ENCODE measurements at regions not wholly inside any gene's neighbourhood (a gene's known extent, or its start where the extent isn't known, plus 50 kb on each side); places are given as distances from the start of the nearest gene placed in this dataset.

DNA sequence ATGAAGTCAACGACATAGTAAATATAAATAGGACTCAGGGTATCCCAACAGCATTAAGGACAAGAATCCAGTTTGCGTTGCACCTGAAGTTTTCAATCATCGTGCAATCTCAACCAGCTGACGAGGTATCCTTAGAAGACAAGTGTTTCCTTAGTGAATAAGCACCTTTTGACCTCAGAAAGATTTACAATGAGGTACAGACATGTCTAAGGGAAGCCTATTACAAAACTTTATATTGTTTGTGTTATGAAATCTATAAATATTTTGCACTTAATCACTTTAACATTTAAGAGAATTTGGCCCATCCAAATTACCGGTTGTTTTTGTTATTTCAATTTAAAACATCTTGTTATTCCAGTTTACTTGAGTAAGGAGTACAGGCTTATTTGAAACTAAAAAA, 64.9 kb upstream of the PRICKLE2 start:
- no peak overlapping the region for H3K4me2 ChIP-seq (ENCODE audit: low read depth, low read length, poor library complexity, severe bottlenecking)
- H3K9ac ChIP-seq (ENCODE audit: low read length): no peak overlapping the region
- no peak overlapping the region for H3K4me3 ChIP-seq (ENCODE audit: low read length)
- no peaks in the 10 kb centered on the region for H3K4me1 ChIP-seq (ENCODE audit: low read length)
- H3K27ac ChIP-seq (ENCODE audit: low read length): no peak overlapping the region
- H3K9me3 ChIP-seq (ENCODE audit: low read length): no peaks in the 10 kb centered on the region
- DNase-seq: no peak
- no peaks in the 10 kb centered on the region for H4K20me1 ChIP-seq (ENCODE audit: insufficient read depth, low read depth, low read length)
- no peaks in the 10 kb centered on the region for H3K27me3 ChIP-seq (ENCODE audit: low read length)
- H3K36me3 ChIP-seq (ENCODE audit: insufficient read depth, low read length): no peaks in the 10 kb centered on the region
- no peaks in the 10 kb centered on the region for H3K79me2 ChIP-seq (ENCODE audit: low read length)
- H3K9me2 ChIP-seq (replicated peaks; ENCODE audit: insufficient read depth, low read length): 0 out of 2 replicates have a peak, but pooled peaks cover 3% of the 10 kb centered on the region
- no peak overlapping the region for H2AFZ ChIP-seq (ENCODE audit: low read length)

DNA sequence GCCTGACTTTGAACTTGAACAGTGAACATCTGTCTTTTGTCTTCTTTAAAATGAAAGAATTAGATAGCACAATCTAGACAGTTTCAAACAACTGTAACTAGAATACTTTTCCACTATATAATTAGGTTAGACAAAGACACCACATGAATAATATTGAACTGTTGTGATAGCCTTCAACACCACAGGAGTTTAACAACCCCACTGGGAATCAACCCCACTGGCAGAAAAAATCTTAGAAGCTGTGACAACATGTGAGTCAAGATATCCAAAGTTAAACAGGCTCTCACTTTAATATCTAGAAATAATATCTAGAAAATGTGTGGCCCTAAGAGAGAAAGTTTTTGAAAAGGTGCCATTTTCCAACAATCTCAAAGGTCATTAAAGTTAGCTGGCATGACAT, 64.4 kb upstream of the PRICKLE2 start:
- Histone ChIP-seq H3K27me3 (ENCODE audit: low read length) (no peaks in the 10 kb centered on the region), H3K4me3 (ENCODE audit: low read length) (no peak overlapping the region), H3K4me1 (ENCODE audit: low read length) (no peaks in the 10 kb centered on the region), H3K27ac (ENCODE audit: low read length) (no peak overlapping the region), H4K20me1 (ENCODE audit: insufficient read depth, low read depth, low read length) (no peaks in the 10 kb centered on the region), H3K79me2 (ENCODE audit: low read length) (no peaks in the 10 kb centered on the region), H3K9me2 (replicated peaks; ENCODE audit: insufficient read depth, low read length) (0 out of 2 replicates have a peak, but pooled peaks cover 1% of the 10 kb centered on the region), H3K9me3 (ENCODE audit: low read length) (no peaks in the 10 kb centered on the region), H2AFZ (ENCODE audit: low read length) (no peak overlapping the region), H3K9ac (ENCODE audit: low read length) (no peak overlapping the region), H3K4me2 (ENCODE audit: low read depth, low read length, poor library complexity, severe bottlenecking) (no peak overlapping the region), H3K36me3 (ENCODE audit: insufficient read depth, low read length) (no peaks in the 10 kb centered on the region)
- no peak for DNase-seq

DNA sequence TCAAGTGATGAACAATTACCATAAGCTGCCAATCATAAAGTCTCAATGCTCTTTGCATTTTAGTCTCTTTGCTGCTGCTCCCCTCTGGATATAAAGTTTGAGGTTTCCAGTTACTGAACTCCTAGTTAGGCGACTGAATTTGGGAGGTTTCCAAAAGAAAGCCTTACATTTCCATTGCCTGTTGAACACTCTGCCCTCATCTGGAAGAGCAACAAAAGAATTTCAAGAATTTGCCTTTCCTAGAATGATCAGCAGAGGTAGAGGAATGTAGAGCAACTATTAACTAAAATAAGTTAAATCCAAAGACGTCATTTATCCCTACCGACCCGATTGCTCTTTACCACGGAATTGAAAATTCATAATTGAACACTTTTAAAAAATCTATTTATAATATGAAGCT, 53.4 kb upstream of the PRICKLE2 start:
- H3K27ac ChIP-seq (ENCODE audit: low read length): no peak overlapping the region
- H3K4me1 ChIP-seq (ENCODE audit: low read length): no peaks in the 10 kb centered on the region
- no peaks in the 10 kb centered on the region for H3K9me2 ChIP-seq (replicated peaks; ENCODE audit: insufficient read depth, low read length)
- no peaks in the 10 kb centered on the region for H4K20me1 ChIP-seq (ENCODE audit: insufficient read depth, low read depth, low read length)
- H3K4me3 ChIP-seq (ENCODE audit: low read length): no peak overlapping the region
- no peaks in the 10 kb centered on the region for H3K27me3 ChIP-seq (ENCODE audit: low read length)
- no peaks in the 10 kb centered on the region for H3K79me2 ChIP-seq (ENCODE audit: low read length)
- DNase-seq: no peak
- no peak overlapping the region for H3K4me2 ChIP-seq (ENCODE audit: low read depth, low read length, poor library complexity, severe bottlenecking)
- no peak overlapping the region for H3K9ac ChIP-seq (ENCODE audit: low read length)
- no peaks in the 10 kb centered on the region for H3K36me3 ChIP-seq (ENCODE audit: insufficient read depth, low read length)
- H2AFZ ChIP-seq (ENCODE audit: low read length): no peak overlapping the region
- no peaks in the 10 kb centered on the region for H3K9me3 ChIP-seq (ENCODE audit: low read length)

DNA sequence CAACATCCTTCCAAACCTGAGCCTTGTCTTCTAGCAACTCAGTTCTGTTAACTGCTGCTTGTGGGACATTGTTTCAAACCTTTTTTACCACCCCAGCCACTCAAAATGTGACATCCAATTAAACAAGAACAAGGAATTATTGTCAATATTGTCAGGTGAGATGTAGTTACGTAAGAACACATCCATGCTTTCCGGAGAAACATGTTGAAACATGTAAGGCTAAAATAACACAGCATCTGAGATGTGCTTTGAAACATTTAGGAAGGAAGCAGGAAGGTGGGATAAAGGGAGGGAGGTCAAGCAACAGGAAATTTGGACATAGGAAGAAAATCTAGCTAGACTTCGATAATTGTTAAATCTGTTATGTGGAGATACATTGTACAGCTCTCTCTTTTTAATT, 50.9 kb upstream of the PRICKLE2 start:
- H3K79me2 ChIP-seq (ENCODE audit: low read length): no peaks in the 10 kb centered on the region
- no peaks in the 10 kb centered on the region for H3K36me3 ChIP-seq (ENCODE audit: insufficient read depth, low read length)
- no peak overlapping the region for H3K9ac ChIP-seq (ENCODE audit: low read length)
- H3K4me2 ChIP-seq (ENCODE audit: low read depth, low read length, poor library complexity, severe bottlenecking): no peak overlapping the region
- H3K27ac ChIP-seq (ENCODE audit: low read length): no peak overlapping the region
- no peaks in the 10 kb centered on the region for H3K27me3 ChIP-seq (ENCODE audit: low read length)
- H2AFZ ChIP-seq (ENCODE audit: low read length): no peak overlapping the region
- no peaks in the 10 kb centered on the region for H3K9me3 ChIP-seq (ENCODE audit: low read length)
- no peaks in the 10 kb centered on the region for H3K9me2 ChIP-seq (replicated peaks; ENCODE audit: insufficient read depth, low read length)
- no peaks in the 10 kb centered on the region for H4K20me1 ChIP-seq (ENCODE audit: insufficient read depth, low read depth, low read length)
- H3K4me3 ChIP-seq (ENCODE audit: low read length): no peak overlapping the region
- no peak for DNase-seq
- no peaks in the 10 kb centered on the region for H3K4me1 ChIP-seq (ENCODE audit: low read length)

Measured in Karpas-422 (cell line).